ENCODE measurements at regions not wholly inside any gene's neighbourhood (a gene's known extent, or its start where the extent isn't known, plus 50 kb on each side); places are given as distances from the start of the nearest gene placed in this dataset.
A peak's percentile ranks its signal among the peaks of the same experiment; 100 is the strongest.

GRCh38 chr18:75618146-75618545 is 190.6 kb upstream of the SMIM21 start:
- H3K4me3 ChIP-seq (ENCODE audit: low read depth, low read length), result no peak overlapping the region
- TF ChIP-seq CTCF (IDR thresholded peaks at IDR 0.05; ENCODE audit: low read depth, low read length), result no peak
- no peak for DNase-seq (ENCODE audit: low read depth, low spot score)
- in situ Hi-C loops (cut with HindIII; ENCODE audit: low sequenced_read_pairs), result no loop called here

- TF ChIP-seq CTCF (IDR thresholded peaks at IDR 0.05; ENCODE audit: low read depth, low read length), result no peak
- DNase-seq (ENCODE audit: low read depth, low spot score), result peak; percentile 19
- H3K4me3 ChIP-seq (ENCODE audit: low read depth, low read length), result no peak overlapping the region
- in situ Hi-C loops (cut with HindIII; ENCODE audit: low sequenced_read_pairs), result no loop called here
These were observed 185.0 kb upstream of the SMIM21 start for GRCh38 chr18:75612456-75612855.

- peak; percentile 29 for DNase-seq (ENCODE audit: low read depth, low spot score)
- in situ Hi-C loops (cut with HindIII; ENCODE audit: low sequenced_read_pairs), result no loop called here
- no peak for TF ChIP-seq CTCF (IDR thresholded peaks at IDR 0.05; ENCODE audit: low read depth, low read length)
- no peak overlapping the region for H3K4me3 ChIP-seq (ENCODE audit: low read depth, low read length)
These were observed 180.2 kb upstream of the SMIM21 start for GRCh38 chr18:75607701-75608100.

GRCh38 chr18:75592527-75592926 is 165.0 kb upstream of the SMIM21 start:
- in situ Hi-C loops (cut with HindIII; ENCODE audit: low sequenced_read_pairs), result no loop called here
- no peak for TF ChIP-seq CTCF (IDR thresholded peaks at IDR 0.05; ENCODE audit: low read depth, low read length)
- DNase-seq (ENCODE audit: low read depth, low spot score), result peak; percentile 7

GRCh38 chr18:75588412-75588811 is 160.9 kb upstream of the SMIM21 start:
- TF ChIP-seq CTCF (IDR thresholded peaks at IDR 0.05; ENCODE audit: low read depth, low read length), result no peak
- in situ Hi-C loops (cut with HindIII; ENCODE audit: low sequenced_read_pairs), result no loop called here
- no peak overlapping the region for H3K4me3 ChIP-seq (ENCODE audit: low read depth, low read length)
- no peak for DNase-seq (ENCODE audit: low read depth, low spot score)

More at GRCh38 chr18:75592527-75592926, 165.0 kb upstream of the SMIM21 start:
- H3K4me3 ChIP-seq (ENCODE audit: low read depth, low read length), result no peak overlapping the region

- no peak for DNase-seq (ENCODE audit: low read depth, low spot score)
- no peak overlapping the region for H3K4me3 ChIP-seq (ENCODE audit: low read depth, low read length)
- in situ Hi-C loops (cut with HindIII; ENCODE audit: low sequenced_read_pairs), result no loop called here
- TF ChIP-seq CTCF (IDR thresholded peaks at IDR 0.05; ENCODE audit: low read depth, low read length), result no peak
These were observed 159.6 kb upstream of the SMIM21 start for GRCh38 chr18:75587131-75587530.
